ENCODE measurements at regions not wholly inside any gene's neighbourhood (a gene's known extent, or its start where the extent isn't known, plus 50 kb on each side); places are given as distances from the start of the nearest gene placed in this dataset.

DNA sequence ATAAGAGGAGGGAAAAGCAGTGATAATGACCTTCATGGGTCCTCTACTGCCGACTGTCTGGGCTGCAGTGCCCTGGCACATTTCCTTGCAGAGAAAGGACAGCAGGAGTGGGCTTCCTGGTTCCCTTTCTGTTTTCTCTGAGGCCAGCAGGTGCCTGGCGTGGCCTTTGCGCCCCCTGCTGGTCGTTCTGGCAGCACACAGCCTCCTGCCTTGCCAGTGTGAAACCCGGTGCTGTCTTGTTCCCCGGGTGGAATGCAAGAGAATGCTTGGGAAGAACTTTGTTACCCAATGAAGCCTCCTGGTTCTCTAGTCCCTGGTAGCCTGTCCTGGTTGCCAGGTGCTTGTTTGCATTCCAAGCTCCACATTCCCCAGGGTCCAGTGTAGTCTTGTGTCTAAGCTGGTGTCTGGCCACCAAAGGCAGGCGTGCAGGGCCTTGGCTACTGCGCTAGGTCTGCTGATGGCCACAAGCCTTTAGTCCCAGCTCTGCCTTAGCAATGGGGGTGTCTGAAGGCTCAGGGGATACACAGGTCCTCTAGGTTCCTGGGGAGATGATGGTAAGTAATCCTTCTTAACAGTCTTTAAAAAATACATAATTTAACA, 1392.4 kb upstream of the TMEM132C start:
- TF ChIP-seq, protein P1, sequence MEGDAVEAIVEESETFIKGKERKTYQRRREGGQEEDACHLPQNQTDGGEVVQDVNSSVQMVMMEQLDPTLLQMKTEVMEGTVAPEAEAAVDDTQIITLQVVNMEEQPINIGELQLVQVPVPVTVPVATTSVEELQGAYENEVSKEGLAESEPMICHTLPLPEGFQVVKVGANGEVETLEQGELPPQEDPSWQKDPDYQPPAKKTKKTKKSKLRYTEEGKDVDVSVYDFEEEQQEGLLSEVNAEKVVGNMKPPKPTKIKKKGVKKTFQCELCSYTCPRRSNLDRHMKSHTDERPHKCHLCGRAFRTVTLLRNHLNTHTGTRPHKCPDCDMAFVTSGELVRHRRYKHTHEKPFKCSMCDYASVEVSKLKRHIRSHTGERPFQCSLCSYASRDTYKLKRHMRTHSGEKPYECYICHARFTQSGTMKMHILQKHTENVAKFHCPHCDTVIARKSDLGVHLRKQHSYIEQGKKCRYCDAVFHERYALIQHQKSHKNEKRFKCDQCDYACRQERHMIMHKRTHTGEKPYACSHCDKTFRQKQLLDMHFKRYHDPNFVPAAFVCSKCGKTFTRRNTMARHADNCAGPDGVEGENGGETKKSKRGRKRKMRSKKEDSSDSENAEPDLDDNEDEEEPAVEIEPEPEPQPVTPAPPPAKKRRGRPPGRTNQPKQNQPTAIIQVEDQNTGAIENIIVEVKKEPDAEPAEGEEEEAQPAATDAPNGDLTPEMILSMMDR (IDR thresholded peaks at IDR 0.05; ENCODE audit: insufficient read depth, low read length, poor library complexity, severe bottlenecking), result peak; percentile 94
- no peaks in the 10 kb centered on the region for H3K27me3 ChIP-seq (replicated peaks; ENCODE audit: control insufficient read depth, insufficient read depth, low read length)
- no peak overlapping the region for H3K4me3 ChIP-seq (replicated peaks; ENCODE audit: low read depth, low read length)
- DNase-seq (ENCODE audit: extremely low read depth, insufficient read length), result peak; percentile 13
- H3K36me3 ChIP-seq (ENCODE audit: control insufficient read depth, insufficient read depth, low read length), result no peaks in the 10 kb centered on the region

DNA sequence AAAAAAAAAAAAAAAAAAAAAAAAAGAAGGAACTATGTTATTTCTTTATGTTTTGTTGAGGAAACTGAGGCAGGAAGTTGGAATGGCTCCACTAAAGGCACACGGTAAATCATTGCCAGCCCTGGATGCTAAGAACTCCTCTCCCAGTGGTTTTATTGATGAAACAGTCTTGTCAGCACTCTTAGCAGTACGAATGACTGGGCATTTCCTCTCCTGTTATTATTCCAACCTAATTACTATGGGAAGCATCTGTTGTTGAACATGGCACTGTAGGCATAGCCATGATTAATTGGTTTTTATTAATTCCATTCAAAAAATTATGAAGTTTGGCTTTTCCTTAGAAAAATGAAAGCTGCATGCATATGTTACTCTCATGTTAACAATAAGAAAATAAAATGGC, 1387.1 kb upstream of the TMEM132C start:
- Histone ChIP-seq H3K27me3 (replicated peaks; ENCODE audit: control insufficient read depth, insufficient read depth, low read length) (no peaks in the 10 kb centered on the region), H3K4me3 (replicated peaks; ENCODE audit: low read depth, low read length) (no peak overlapping the region), H3K36me3 (ENCODE audit: control insufficient read depth, insufficient read depth, low read length) (no peaks in the 10 kb centered on the region)
- no peak for DNase-seq (ENCODE audit: extremely low read depth, insufficient read length)
- TF ChIP-seq, protein P1 (IDR thresholded peaks at IDR 0.05; ENCODE audit: insufficient read depth, low read length, poor library complexity, severe bottlenecking), result no peak

DNA sequence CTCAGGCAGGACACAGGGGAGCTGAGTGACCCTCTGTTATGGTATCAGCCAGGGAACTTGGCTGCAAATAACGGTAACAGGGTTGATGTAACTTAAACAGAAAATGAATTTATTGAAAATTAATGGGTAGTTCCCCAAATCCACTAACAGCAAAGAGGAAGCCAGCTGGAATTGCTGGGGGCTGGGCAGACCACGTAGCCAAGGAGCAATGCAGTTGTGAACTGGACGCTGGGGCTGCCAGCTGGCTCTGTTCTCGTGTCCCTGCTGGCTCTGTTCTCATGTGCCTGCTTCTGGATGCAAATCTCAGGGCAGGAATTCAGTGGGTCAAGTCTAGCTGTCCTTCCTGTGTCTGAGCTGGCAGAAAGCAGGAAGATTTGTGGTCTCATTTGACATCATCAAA, 1383.3 kb upstream of the TMEM132C start:
- H3K4me3 ChIP-seq (replicated peaks; ENCODE audit: low read depth, low read length), result no peak overlapping the region

DNA sequence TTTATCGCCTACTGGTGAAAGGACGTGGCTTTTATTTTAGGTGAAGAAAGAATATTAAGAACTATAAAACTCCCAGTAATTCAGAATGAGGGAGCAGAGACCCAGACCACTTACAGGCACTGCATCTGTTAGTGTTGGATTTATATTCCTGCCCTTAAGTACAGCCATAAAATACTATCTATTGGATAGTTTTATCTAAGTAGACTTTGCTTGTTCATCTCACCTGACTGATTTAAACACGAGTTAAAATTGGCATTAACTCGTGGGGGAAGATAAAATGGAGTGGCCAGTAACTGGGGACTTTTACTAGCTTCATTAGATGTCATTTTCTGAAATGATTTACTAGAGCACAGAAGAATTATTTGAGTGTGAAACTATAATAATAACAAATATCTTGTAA, 1377.5 kb upstream of the TMEM132C start:
- TF ChIP-seq, protein P1 (IDR thresholded peaks at IDR 0.05; ENCODE audit: insufficient read depth, low read length, poor library complexity, severe bottlenecking), result no peak
- Histone ChIP-seq H3K27me3 (replicated peaks; ENCODE audit: control insufficient read depth, insufficient read depth, low read length) (no peaks in the 10 kb centered on the region), H3K4me3 (replicated peaks; ENCODE audit: low read depth, low read length) (no peak overlapping the region), H3K36me3 (ENCODE audit: control insufficient read depth, insufficient read depth, low read length) (no peaks in the 10 kb centered on the region)
- no peak for DNase-seq (ENCODE audit: extremely low read depth, insufficient read length)

More for the DNA sequence above, 1383.3 kb upstream of the TMEM132C start:
- Histone ChIP-seq H3K27me3 (replicated peaks; ENCODE audit: control insufficient read depth, insufficient read depth, low read length) (no peaks in the 10 kb centered on the region), H3K36me3 (ENCODE audit: control insufficient read depth, insufficient read depth, low read length) (no peaks in the 10 kb centered on the region)
- DNase-seq (ENCODE audit: extremely low read depth, insufficient read length), result no peak
- TF ChIP-seq, protein P1 (IDR thresholded peaks at IDR 0.05; ENCODE audit: insufficient read depth, low read length, poor library complexity, severe bottlenecking), result no peak

DNA sequence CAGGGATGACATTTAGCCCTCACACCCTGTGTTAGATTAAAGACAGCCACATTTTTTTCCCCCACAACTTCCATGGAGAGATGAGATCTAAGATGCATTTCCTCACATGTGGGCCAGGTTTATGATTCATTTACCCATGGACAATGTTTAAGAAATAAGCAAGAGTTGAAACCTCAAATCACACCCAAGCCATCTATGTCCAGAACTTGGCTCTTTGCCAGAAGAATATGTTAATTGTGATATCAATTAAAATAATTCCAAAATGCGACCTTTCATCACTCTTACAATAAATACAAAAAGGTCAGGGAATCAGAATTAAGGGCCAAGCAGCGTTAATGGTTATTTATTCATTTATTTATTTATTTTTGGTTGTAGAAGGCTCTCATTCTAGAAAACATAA, 1376.9 kb upstream of the TMEM132C start:
- Histone ChIP-seq H3K36me3 (ENCODE audit: control insufficient read depth, insufficient read depth, low read length) (no peaks in the 10 kb centered on the region), H3K4me3 (replicated peaks; ENCODE audit: low read depth, low read length) (no peak overlapping the region), H3K27me3 (replicated peaks; ENCODE audit: control insufficient read depth, insufficient read depth, low read length) (no peaks in the 10 kb centered on the region)
- no peak for DNase-seq (ENCODE audit: extremely low read depth, insufficient read length)
- TF ChIP-seq, protein P1 (IDR thresholded peaks at IDR 0.05; ENCODE audit: insufficient read depth, low read length, poor library complexity, severe bottlenecking), result no peak

DNA sequence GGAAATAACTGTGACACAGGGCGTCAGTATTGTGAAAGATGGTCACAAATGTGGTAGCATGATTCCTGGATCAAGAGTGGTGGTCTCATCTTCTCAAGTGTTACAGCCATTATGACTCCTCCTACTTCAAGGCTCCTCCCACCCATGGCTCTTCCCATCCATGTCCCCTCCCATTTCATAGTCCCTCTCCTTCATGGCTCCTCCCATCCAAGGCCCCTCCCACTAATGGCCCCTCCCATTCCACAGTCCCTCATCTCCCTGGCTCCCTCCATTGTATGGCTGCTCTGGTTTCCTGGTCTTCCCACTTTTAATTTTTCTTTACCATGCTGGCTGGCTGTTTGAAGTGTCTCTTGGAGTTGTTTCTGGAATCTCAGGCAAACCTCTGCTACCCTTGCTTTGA, 1375.2 kb upstream of the TMEM132C start:
- Histone ChIP-seq H3K4me3 (replicated peaks; ENCODE audit: low read depth, low read length) (no peak overlapping the region), H3K27me3 (replicated peaks; ENCODE audit: control insufficient read depth, insufficient read depth, low read length) (no peaks in the 10 kb centered on the region), H3K36me3 (ENCODE audit: control insufficient read depth, insufficient read depth, low read length) (no peaks in the 10 kb centered on the region)
- TF ChIP-seq, protein P1 (IDR thresholded peaks at IDR 0.05; ENCODE audit: insufficient read depth, low read length, poor library complexity, severe bottlenecking), result no peak
- no peak for DNase-seq (ENCODE audit: extremely low read depth, insufficient read length)

Measured in GM06990 (cell line).